ENCODE measurements at regions not wholly inside any gene's neighbourhood (a gene's known extent, or its start where the extent isn't known, plus 50 kb on each side); places are given as distances from the start of the nearest gene placed in this dataset.

- Histone ChIP-seq H2AK5ac (ENCODE audit: insufficient read length, low read length) (no peak overlapping the region), H2BK20ac (ENCODE audit: low read depth, low read length, poor library complexity, severe bottlenecking) (no peak overlapping the region), H3K9me3 (ENCODE audit: control insufficient read depth, low read depth, low read length) (no peaks in the 10 kb centered on the region), H3K18ac (ENCODE audit: insufficient read length, low read depth, low read length) (no peak overlapping the region), H2BK12ac (ENCODE audit: insufficient read length, low read depth, low read length) (no peak overlapping the region), H2AFZ (ENCODE audit: low read length) (no peak overlapping the region), H2BK120ac (ENCODE audit: low read depth, low read length, poor library complexity, severe bottlenecking) (no peak overlapping the region), H3K27me3 (ENCODE audit: insufficient read depth, low read length) (no peaks in the 10 kb centered on the region), H3K14ac (ENCODE audit: insufficient read depth, low read length) (no peak overlapping the region), H4K5ac (ENCODE audit: insufficient read length, low read depth, low read length) (no peak overlapping the region), H2BK15ac (ENCODE audit: low read depth, low read length) (no peak overlapping the region), H3K9ac (ENCODE audit: extremely low read depth, insufficient read length, low read length) (no peak overlapping the region), H3K79me1 (ENCODE audit: insufficient read depth, low read depth, low read length, poor library complexity, severe bottlenecking) (no peaks in the 10 kb centered on the region), H3K4ac (ENCODE audit: low read depth, low read length) (no peak overlapping the region), H4K8ac (replicated peaks; ENCODE audit: insufficient read length, low read depth, low read length) (no peak overlapping the region), H3K56ac (ENCODE audit: insufficient read length, low read depth, low read length) (no peak overlapping the region), H3K23me2 (ENCODE audit: insufficient read length, low read depth, low read length, poor library complexity, severe bottlenecking) (no peaks in the 10 kb centered on the region), H3K27ac (ENCODE audit: insufficient read length, low read depth, low read length) (no peak overlapping the region), H3K79me2 (ENCODE audit: insufficient read depth, low read length) (no peaks in the 10 kb centered on the region), H3T11ph (ENCODE audit: low read length) (no peak overlapping the region), H2BK5ac (ENCODE audit: insufficient read length, low read length) (no peak overlapping the region), H4K91ac (ENCODE audit: insufficient read length, low read depth, low read length) (no peak overlapping the region), H3K4me2 (ENCODE audit: insufficient read depth, insufficient read length, low read length) (no peak overlapping the region), H3K23ac (ENCODE audit: insufficient read length, low read depth, low read length) (no peak overlapping the region), H4K20me1 (ENCODE audit: control insufficient read depth, insufficient read depth, insufficient read length) (no peaks in the 10 kb centered on the region), H3K4me1 (ENCODE audit: insufficient read depth, low read length) (no peaks in the 10 kb centered on the region)
- H3K27ac Mint-ChIP-seq, result no peak overlapping the region
- peaks cover 0 to 7% (median 3%) of the 10 kb centered on the region in 3 experiments; a peak in 3 of 7 replicates for H3K36me3 Mint-ChIP-seq (ENCODE audit: insufficient read depth in 1 of 3, low read depth in 3 of 3)
- no peak overlapping the region for H3K4me3 Mint-ChIP-seq
- peak; percentile 73 for TF ChIP-seq CTCF (conservative IDR thresholded peaks at IDR 0.05)
- peaks cover 3 to 5% of the 10 kb centered on the region in 2 experiments; a peak in 2 of 5 replicates for H3K9me3 Mint-ChIP-seq
- peak; percentile 60 for DNase-seq
- H3K4me1 Mint-ChIP-seq, result peaks cover under 1 to 1% of the 10 kb centered on the region in 2 experiments; a peak in 3 of 4 replicates
- H3K27me3 Mint-ChIP-seq (ENCODE audit: low read depth), result no peaks in the 10 kb centered on the region
- WGBS (ENCODE audit: extremely low coverage, insufficient read length, low lambda C conversion rate), result no CpG with 5 or more reads among the region's 4 CpGs
Measured at GRCh38 chr4:14254252-14254651, 626.7 kb upstream of the BOD1L1 start.

Measured in H9 (cell line).